Activated CD4-positive, alpha-beta T cell treated with anti-CD3 and anti-CD28 coated beads, Interleukin-10, Interleukin-2, amounts not matched to agents 100 ng/mL and 50 ng/mL, durations not matched to agents 16 hours and 8 hours (primary cell): ENCODE measurements at regions not wholly inside any gene's neighbourhood (a gene's known extent, or its start where the extent isn't known, plus 50 kb on each side); places are given as distances from the start of the nearest gene placed in this dataset.

Source experiments
- DNase-seq: peaks from one replicate; pipeline ENCODE4 v3.0.0-alpha.2; 2020

DNA sequence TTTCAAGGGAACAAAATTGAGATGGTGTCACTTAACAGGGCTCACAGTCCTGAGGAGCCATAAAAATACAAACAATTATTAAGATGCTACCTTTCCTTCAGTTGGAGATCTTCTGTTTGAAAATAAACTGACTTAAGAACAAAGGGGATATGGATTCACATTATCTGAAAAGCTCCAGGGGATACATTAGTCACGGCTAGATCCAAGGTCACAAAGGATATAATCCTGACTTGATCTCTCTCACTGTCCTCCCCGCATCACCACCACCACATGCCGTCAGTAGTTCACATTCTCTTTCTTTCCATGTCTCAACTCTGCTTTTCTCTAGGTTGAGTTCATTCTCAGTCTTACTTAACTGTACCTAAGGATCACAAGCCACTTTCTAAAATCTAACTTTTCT is 530.4 kb upstream of the MARCKS start:
- no peak for DNase-seq

DNA sequence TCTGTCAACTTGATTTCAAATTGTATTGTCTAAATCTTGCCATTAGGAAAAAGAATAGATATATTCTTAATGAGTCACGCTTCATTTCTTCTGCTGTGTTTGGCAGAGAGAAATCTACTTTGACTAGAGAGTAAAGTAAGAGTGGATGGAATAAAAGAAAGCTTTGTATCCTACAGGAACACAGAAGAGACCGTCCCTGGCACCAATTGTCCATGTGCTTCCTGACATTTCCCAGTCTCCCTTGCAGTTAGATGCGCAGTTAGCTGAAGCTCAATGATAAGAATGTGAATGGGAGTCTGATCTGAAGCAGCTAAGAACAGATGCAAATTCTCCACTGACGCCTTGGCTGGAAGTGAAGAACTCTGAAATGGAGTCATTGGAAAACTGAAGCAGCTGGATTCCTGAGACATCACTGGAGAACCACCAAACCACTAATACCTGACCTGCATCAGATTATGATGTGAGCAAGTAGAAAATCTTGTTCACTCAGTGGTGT is 528.2 kb upstream of the MARCKS start:
- DNase-seq, result no peak

DNA sequence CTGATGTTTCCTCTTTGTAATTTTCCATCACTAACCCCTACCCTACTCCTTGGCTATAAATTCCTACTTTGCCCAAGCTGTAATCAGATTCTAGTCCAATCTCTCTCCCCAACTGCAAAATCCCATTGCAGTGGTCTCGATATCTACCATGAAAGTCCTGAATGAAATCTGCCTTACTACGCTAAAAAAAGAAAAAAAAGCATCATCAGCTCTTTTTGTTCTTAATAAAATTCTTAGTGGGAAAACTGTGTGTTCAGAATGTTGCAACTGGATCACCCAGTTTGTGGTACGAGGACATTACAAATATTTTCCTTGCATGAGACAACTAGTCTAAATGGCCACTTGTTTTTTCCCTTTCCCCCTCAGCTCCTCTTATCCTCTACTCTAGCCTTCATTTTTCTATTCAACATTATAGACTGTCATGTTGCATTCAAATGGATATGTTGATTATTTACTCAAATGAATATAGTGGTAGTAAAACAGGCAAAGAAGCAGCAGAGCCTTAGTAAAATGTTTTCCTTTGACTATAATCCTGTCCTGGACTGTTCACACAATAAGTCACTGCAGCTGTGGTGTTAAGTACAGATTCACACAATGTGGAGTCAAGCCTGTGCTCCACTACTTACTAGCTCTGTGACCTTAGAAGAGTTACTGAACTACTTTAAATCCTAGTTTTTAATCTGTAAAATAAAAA is 527.1 kb upstream of the MARCKS start:
- no peak for DNase-seq

DNA sequence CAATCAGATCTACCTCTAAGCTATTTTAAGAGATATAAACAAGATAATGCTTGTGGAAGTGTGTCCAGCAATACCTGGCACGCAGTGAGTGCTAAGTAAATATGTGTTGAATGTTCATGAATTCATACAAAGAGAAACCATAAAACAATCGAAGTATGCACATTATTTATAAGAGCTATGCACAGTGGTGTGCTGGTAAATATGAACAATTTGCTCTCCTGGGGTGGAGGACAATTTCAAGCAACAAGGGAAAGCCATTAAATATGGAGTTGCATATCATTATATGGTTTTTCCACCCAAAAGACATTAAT is 526.6 kb upstream of the MARCKS start:
- DNase-seq, result no peak

DNA sequence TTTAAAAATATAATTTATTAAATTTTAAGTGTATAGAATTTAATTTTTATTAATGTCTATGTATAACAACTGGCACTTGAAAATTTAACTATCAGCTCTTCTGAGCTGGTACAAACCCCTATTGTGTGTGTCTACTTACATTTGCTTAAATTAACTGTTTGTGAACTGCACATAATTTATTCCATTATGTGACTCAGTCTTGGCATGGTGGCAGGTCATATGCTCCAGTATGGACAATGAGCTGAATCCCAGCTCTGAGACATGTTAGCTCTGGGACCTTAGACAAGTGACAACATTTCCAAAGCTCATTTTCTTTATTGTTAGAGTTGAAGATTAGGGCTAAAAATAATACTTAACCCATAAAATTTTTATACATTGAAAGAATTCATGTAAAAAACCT is 526.1 kb upstream of the MARCKS start:
- no peak for DNase-seq

DNA sequence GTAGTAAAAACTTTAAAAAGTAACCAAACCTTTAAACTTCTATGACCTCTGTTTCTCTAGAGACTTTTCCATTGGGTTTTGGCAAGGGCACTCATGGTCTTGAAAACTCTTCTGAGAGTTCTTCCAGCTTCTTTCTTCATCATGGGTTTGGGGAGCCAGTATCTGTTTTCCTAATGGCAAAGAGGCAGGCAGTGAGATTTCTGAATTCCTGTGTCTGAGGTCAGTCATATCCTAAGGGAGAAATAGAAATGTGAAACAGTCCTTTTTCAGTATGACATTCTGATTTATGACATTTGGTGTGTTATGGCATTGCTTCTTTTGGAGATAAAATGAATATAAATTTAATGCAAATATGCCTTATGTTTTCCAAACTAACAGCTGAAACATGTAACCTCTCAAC is 518.5 kb upstream of the MARCKS start:
- DNase-seq, result no peak

DNA sequence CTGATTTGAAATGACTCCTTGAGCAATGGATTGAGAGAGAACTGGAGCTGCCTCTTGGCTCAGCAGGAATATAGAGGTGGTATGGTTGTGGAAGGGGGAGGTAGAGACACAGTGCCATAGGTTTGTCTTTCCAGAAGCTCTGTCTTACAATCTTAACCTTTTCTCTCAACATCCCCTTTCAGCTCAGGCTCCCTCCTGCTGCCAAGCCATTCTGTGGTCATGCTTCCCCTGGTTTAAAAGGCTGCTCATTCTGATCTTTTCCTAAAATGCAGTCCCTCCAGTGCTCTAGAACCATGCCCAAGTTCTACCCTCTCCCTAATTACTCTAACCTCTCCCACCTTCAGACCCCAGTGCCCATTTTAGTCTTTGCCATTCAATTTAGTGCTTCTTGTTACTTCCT is 517.9 kb upstream of the MARCKS start:
- DNase-seq, result no peak

DNA sequence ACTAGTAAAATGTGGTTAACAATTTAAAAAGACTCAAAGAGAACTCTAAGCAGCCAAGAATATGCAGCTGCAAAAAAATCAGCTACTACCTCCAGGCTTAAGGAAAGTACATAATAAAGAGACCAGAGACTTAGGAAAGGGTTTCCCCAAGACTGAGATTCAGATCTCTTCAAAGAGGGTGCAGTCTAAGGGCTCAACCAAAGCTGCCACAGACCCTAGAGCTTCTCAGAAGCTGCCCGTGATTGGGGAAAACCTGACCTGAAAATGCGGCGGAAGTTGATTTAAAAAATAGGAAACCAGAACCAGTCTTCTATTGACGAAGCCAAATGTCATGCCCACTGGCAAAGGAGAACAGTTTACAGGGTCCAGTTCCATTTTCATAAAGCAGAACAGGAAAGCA is 516.8 kb upstream of the MARCKS start:
- no peak for DNase-seq

DNA sequence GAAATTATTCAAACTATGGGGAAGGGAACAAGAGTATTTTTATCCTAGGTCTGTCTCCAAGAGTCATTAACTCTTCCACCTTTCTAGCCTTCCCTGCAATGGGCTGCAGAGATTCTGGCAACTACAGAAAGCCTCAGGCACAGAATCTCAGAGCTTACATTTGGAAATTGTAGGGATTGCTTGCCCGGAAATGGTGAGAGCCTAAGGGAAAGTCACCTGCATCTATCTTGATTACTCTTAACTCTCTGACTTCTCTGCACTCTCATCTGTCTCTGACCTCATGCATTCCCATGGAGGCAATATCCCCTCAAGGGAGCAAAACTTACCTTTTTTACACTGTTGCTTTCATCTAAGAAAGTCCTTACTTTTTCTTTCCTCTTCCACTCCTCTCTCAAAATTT is 513.2 kb upstream of the MARCKS start:
- no peak for DNase-seq

DNA sequence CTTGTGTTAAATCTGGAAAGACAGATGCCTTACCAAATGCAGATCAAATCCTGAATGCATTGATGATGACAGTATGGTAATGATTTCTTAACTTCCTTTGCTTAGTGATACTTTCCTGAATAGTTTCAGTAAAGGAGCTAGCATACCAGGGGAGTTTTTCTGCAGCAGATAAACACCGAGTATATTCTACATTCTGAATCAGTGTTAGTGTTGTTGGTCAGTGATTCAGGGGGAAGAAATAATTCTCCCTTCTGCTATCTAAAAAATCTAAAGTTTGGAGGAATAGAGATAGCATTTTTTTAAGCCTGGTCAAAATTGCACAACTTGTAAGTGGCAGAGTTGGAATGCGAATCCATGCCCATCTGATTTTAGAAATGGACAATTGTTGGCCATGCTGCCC is 512.2 kb upstream of the MARCKS start:
- no peak for DNase-seq

DNA sequence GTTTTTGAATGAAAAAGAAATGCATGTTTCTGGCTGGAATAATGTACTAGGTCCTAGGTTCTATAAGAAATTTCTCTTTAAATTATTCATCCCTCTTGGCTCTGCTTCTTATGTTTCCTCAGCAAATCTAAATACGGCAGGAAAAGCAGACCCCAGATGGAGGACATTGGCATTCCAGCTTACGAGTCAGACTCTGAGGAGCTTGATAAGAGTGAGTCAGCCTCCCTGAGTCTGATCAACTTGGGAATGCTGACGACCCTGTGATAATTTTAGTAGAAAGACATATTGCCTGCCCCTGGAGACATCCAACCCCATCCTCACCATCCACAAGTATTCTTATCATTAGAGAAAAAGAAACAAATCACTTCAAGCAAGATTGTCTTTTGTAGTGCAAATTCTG is 509.7 kb upstream of the MARCKS start:
- no peak for DNase-seq

DNA sequence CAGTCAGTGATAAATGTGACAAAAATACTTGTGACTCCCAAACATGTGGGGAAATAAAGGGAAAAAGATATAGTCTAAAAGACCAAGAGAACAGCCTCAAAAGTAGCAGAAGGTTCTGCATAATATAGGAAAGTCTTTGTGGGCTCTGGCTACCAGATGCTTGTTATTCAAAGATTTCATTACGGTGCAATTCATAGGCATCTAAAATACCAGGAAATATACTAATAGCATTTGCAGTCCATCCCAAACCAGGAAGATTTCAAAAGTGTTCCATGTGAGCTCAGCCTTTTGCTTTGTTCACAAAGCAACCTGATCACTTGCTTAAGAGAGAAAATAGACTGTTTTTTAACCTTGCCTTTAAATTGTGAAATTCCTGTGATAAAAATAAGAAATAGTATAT is 506.7 kb upstream of the MARCKS start:
- DNase-seq, result no peak

DNA sequence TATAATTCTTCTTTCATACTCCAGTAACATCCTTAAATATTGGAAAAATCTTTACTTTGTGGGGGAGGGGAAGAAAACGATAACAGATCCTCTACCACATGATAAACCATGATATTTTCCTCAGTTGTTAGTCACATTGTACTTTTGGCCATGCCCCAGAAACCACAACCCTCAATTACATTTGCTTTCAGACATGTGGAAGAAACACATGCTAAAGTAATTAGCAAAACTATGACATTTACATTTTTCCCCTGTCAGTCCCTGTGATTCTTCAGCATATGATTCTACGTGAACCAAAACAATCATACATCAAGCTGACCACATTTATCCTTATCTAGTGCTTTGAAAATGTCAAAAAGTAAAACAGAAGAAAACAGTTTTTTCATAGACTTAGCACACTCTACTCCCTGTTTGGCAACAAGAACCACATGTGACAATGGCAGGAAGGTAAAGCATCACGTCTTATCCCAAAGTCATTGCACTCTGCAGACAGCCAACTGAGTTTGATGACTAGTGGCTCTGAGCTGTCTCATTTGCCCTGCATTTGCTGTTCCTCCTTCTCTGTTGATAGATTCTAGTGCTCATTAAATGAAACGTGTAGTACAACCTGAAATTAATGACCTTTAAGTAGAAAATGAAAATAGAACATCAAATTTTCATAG is 505.8 kb upstream of the MARCKS start:
- no peak for DNase-seq

DNA sequence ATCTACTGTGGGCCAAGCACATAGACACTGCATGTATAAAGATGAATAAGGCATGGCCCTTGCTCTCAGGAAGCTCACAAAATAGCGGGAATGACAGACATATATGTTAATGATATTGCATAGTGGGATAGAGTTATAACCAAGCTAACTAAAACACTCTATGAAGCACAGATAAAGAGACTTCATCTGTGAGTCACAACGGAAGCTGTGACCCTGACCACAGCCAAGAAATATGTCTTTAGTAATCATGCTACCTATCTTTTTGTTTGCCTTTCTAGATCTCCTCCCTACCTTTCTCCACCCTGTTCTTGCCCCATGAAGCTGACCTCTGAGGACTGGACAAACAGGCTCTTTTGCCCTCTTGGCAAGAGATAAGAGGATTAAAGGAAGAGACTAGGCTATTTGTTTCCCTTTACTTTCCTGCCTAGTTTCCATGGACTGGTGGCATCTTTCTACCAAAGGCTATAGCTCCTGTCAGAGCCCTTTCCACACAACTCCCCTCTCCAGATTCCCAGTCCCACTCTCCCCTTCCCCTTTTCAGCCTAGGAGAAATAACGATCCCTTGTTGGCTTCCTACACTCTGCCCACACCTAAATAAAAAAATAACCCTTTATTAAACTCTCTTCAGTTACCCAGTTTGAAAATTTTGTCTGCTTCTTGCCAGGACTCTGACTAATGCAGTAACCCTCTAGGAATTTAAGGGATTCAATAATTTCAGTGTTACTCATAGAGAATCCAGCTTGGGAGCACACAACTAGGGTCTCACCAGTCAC is 504.9 kb upstream of the MARCKS start:
- DNase-seq, result no peak

DNA sequence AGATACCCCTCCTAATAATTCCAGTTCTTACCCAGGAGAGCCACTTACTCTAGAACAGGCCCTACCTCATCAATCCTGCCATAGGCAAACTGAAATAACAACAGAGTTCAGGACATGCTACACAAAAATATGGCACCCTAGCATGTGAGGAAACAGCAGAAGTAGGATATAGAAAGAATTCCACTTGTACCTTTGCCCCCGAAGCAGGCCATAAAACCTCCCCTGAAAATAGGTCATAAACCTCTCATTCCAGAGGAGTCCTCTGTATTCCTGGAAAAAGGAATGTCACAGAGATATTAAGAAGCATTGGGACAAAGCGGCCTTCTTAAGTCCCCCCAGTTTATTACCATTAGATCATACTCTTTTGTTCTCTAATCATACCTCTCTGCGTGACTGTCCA is 504.3 kb upstream of the MARCKS start:
- no peak for DNase-seq

DNA sequence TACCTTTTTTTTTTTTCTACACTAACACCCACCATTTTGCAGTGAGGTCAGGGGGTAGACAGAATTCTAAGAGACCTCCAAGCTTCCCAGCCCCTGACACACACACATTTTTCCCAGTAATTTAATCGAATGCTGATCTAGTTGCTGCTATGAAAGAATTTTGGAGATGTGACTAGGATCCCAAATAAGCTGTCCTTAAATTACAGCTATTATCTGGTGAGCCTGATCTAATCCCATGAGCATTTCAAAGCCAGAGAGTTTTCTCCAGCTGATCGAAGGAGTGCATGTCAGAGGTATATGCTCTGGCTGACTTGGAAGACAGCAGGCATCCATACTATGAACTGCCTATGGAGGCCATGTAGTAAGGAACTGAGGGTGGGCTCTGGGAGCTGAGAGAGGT is 503.8 kb upstream of the MARCKS start:
- no peak for DNase-seq

DNA sequence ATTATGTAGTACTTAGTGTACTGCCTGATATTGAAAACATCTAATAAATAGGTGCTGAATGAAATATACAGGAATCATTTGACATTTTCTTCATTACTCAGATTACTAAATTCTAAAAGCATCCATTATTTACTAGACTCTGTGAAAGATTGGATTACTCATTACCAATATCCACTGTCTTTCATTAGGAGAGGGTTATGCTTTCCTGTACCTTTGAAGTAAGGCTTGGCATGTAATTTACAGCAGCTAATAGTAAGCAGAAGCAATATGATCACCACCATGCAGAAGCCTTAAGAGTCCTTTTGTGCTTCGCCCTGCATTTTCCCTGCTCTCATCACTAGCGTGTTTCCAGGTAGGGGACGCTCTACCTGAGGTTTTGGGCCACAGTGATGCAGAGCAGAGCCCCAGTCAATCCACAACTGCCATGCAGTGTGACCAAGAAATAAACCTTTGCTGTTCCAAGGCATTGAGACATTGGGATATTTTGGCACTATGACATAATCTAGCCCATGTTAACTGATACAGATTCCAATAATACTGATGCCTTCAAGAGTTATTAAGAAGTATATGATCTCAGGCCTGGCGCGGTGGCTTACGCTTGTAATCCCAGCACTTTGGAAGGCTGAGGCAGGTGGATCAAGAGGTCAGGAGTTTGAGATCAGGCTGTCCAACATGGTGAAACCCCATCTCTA is 502.8 kb upstream of the MARCKS start:
- DNase-seq, result no peak

DNA sequence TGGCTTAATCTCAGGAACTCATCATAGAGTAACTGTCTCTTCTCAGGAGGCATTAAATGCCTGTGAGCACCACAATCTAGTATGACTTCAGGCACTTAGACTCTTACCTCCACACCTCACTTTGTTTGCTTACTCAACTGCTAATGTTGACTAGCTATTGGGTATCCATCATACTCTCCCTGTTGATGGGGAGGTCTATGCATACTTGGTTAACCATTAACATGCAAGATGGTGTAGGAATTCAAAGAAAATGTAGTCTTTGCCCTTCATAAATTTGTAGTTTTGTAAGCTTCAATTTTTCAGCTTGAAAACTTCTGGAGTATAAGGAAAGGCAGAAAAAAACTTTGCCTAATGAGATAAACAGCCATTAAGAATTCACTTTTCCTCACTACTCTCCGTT is 501.0 kb upstream of the MARCKS start:
- DNase-seq, result no peak

DNA sequence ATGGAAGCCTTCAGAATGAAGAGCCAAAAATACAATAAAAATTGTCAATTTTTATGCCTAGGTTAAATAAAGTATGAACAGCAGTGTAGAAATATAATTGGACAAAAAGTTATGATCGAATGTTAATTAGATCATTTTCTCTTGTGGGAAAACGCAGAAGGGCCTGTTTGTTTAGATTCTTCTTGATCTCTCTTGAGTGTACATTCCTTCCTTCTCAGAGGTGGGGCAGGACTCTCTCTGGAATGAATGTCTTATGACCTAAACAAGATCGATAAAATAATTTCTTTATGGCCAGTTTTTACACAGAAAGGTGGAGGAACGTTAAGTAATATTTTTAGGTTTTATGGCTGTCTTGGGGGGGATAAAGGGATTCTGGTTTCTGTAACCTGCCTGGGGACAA is 500.1 kb upstream of the MARCKS start:
- no peak for DNase-seq

DNA sequence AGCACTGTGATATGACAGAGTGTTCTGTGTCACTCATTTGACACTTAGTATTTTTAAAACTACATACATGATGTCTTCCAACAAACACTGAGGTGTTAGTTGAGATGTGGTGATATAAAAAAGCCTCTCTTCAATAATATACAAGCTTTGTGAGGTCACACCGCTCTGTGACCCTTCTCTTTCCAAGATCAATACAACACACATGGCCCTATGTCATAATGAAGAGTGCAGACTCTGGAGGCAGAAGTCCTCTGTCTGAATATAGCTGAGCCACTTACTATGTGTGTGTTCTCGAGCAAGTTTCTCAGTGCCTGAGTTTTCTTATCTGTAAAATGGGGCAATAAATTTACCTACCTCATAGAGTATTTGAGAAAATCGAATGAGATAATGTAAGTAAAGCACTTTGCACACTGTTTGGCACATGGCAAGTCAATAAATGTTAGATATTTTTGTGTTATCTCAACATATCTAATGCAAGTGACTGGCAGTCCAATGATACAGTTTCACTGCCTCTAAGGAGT is 499.0 kb upstream of the MARCKS start:
- no peak for DNase-seq

DNA sequence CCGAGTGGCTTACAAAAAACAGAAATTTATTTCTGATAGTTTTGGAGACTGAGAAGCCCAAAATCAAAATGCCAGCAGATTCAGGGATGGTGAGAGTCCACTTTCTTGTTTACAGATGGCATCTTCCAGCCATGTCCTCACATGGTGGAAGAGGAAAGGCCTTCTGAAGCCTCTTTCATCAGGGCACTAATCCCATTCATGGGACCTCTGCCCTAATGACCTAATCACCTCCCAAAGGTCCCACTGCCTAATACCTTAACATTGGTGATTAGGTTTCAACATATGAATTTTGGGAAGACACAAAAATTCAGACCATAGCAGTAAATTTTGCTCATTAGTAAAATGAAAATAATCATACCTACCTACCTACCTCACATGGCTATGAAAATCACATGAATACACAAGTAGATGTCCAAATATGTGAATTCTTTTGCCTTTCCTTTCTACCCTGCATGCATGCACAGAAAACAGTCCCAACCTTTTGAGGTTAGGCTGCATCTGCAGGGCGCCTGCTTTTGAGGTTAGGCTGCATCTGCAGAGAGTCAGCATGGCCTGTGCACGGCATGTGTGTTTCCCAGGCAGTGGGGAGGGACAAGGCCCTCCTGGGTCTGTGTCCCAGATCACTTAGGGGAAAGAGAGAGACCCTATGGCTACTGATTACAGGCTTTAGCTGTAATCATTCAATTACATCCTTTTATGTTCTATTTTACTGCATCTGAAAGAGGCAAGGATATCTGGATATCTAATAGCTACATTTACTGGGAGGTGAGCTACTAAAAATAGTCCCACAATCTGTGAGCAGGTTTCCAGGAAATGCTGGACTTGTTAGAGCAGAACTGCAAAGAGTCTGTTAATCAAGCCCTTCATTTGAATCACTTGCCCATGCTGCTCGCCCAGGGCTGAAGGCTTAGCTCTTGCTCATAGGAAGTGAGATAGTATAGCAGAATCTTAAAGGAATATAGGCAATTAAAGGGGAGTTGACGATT is 497.7 kb upstream of the MARCKS start:
- DNase-seq, result no peak

DNA sequence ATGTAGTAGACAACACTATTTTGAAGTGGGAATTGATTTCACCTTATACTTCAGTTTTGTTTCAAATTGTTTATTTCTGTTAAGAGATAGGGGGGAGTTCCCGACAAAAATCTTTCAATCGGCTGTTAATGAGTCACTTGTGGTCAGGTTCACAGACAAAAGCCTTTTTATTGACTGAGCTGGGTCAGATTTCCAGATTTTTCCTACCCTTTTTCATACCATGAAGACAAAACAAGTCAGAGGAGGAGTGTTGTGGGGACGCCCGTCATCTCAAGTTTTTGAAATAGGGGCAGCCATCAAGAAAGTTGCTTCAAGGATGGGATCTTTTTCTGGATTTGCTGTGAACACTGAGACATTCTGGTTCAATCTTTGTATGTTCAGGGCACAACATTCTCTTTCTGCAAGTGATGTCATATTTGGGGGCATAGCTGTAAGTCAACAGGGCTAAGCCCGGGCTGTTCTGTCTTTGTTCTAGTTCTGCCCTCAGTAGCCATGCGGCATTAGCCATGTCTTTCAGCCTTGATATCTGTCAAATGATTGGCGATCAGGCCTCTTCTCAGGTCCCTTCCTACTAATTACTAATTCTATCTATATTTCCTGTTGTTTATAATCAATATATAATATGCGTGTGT is 496.0 kb upstream of the MARCKS start:
- no peak for DNase-seq
